ENCODE measurements at regions not wholly inside any gene's neighbourhood (a gene's known extent, or its start where the extent isn't known, plus 50 kb on each side); places are given as distances from the start of the nearest gene placed in this dataset.

DNA sequence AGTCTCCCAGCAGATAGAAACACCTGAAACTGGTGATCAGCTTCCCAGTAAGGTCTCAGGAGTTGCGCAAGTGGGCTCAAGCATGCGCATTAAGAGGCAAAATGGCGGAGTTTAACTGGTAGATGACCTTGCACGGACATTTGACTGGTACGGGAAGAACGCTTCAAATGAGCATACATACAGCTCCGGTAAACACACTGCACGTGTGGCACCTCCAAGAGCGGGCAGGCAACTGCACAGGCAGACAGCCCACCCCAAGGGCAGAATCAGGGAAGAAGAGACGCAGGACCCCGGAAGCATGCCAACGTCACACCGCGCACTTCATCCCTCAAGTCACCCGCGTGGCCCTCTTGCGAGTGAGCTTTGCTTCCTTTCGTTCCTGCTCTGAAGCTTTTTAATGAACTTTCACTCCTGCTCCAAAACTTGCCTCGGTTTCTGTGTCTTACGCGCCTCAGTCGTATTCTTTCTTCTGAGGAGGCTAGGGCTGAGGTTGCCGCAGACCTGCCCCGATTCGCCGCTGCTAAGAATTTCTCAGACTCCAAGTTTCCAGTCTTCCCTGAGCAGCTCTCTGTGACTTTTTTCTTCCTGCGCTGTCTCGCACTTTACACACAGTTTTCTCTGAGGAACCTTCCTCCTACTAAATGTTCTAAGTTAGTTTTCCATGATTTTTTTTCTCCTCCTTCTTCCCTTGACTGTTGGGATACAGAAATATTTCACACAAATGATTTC is 180.7 kb upstream of the ZFP42 start:
- TF ChIP-seq, protein P1, sequence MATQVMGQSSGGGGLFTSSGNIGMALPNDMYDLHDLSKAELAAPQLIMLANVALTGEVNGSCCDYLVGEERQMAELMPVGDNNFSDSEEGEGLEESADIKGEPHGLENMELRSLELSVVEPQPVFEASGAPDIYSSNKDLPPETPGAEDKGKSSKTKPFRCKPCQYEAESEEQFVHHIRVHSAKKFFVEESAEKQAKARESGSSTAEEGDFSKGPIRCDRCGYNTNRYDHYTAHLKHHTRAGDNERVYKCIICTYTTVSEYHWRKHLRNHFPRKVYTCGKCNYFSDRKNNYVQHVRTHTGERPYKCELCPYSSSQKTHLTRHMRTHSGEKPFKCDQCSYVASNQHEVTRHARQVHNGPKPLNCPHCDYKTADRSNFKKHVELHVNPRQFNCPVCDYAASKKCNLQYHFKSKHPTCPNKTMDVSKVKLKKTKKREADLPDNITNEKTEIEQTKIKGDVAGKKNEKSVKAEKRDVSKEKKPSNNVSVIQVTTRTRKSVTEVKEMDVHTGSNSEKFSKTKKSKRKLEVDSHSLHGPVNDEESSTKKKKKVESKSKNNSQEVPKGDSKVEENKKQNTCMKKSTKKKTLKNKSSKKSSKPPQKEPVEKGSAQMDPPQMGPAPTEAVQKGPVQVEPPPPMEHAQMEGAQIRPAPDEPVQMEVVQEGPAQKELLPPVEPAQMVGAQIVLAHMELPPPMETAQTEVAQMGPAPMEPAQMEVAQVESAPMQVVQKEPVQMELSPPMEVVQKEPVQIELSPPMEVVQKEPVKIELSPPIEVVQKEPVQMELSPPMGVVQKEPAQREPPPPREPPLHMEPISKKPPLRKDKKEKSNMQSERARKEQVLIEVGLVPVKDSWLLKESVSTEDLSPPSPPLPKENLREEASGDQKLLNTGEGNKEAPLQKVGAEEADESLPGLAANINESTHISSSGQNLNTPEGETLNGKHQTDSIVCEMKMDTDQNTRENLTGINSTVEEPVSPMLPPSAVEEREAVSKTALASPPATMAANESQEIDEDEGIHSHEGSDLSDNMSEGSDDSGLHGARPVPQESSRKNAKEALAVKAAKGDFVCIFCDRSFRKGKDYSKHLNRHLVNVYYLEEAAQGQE (IDR thresholded peaks at IDR 0.05; ENCODE audit: insufficient read depth in 1 of 2, low read depth in 2 of 2, low read length in 2 of 2) = no peak
- TF ChIP-seq POLR2AphosphoS5 (IDR thresholded peaks at IDR 0.05; ENCODE audit: low read depth, low read length) (no peak), FOXP2 (optimal IDR thresholded peaks at IDR 0.05; ENCODE audit: borderline replicate concordance, extremely low read depth, extremely low read length, insufficient read depth) (no peak), SIN3A (IDR thresholded peaks at IDR 0.05; ENCODE audit: borderline replicate concordance, insufficient read depth, low read length) (no peak), TAF1 (IDR thresholded peaks at IDR 0.05; ENCODE audit: borderline replicate concordance, insufficient read depth, low read length) (no peak)

DNA sequence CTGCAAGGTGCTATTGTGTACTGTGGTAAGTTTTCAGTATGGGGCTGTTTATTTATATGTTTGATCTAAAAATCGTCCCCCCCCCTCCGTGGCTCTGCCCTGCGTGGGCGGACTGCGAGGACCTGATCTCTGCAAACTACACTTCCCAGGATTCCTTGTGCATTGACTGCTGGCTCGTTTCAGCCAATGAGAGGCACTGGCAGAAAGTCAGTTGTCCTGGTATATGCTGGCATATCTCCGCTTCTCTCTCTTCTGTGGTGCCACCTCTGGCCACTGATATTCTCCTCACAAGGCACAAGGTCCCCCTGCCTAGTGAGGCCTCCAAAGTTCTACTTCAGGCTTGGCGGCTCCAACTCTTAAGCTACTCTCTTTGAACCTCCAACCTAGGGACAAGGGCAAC is 168.8 kb upstream of the ZFP42 start:
- TF ChIP-seq POLR2AphosphoS5 (IDR thresholded peaks at IDR 0.05; ENCODE audit: low read depth, low read length) = no peak
- TF ChIP-seq, protein P1 (IDR thresholded peaks at IDR 0.05; ENCODE audit: insufficient read depth in 1 of 2, low read depth in 2 of 2, low read length in 2 of 2) = no peak
- TF ChIP-seq SIN3A (IDR thresholded peaks at IDR 0.05; ENCODE audit: borderline replicate concordance, insufficient read depth, low read length) = no peak
- TF ChIP-seq FOXP2 (optimal IDR thresholded peaks at IDR 0.05; ENCODE audit: borderline replicate concordance, extremely low read depth, extremely low read length, insufficient read depth) = no peak
- TF ChIP-seq TAF1 (IDR thresholded peaks at IDR 0.05; ENCODE audit: borderline replicate concordance, insufficient read depth, low read length) = no peak

DNA sequence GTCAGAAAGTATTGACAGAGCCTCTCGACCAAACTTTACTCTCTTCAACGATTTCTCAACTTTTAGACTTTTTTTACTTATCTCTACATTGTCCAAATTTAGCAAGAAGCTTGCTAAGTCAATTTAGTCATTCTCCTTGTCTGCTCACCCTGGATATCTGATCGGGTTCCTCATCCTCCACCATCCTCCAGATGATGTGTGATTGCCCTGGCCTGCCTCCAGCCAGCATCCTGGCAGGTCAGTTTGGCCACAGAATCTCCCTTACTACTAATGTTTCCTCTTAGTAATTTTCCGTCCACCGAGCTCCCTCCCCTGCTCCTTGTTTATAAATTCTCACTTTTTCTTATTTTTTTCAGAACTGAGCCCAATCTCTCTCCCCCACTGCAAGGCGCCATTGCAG is 167.9 kb upstream of the ZFP42 start:
- TF ChIP-seq FOXP2 (optimal IDR thresholded peaks at IDR 0.05; ENCODE audit: borderline replicate concordance, extremely low read depth, extremely low read length, insufficient read depth) (no peak), TAF1 (IDR thresholded peaks at IDR 0.05; ENCODE audit: borderline replicate concordance, insufficient read depth, low read length) (no peak), POLR2AphosphoS5 (IDR thresholded peaks at IDR 0.05; ENCODE audit: low read depth, low read length) (no peak), SIN3A (IDR thresholded peaks at IDR 0.05; ENCODE audit: borderline replicate concordance, insufficient read depth, low read length) (no peak)
- TF ChIP-seq, protein P1 (IDR thresholded peaks at IDR 0.05; ENCODE audit: insufficient read depth in 1 of 2, low read depth in 2 of 2, low read length in 2 of 2) = no peak

DNA sequence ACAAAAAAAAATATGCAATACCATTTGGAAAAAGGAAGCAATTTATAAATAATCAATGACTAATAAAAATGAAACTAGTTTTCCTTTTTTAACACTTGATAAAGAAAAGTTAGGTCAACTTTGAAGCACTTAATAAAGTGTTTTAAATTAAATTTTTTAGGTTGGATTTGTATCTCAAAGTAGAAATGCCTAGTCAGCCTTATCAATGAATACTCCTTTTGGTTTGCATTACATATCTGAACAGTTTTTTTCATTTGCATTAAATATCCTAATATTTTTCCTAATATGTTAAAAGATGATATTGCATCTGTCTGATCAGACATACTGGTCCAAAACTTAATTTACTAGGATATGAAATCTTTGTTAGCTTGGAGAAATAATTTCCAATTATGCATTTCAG is 155.8 kb upstream of the ZFP42 start:
- TF ChIP-seq, protein P1 (IDR thresholded peaks at IDR 0.05; ENCODE audit: insufficient read depth in 1 of 2, low read depth in 2 of 2, low read length in 2 of 2) = no peak
- TF ChIP-seq TAF1 (IDR thresholded peaks at IDR 0.05; ENCODE audit: borderline replicate concordance, insufficient read depth, low read length) (no peak), SIN3A (IDR thresholded peaks at IDR 0.05; ENCODE audit: borderline replicate concordance, insufficient read depth, low read length) (no peak), FOXP2 (optimal IDR thresholded peaks at IDR 0.05; ENCODE audit: borderline replicate concordance, extremely low read depth, extremely low read length, insufficient read depth) (no peak), POLR2AphosphoS5 (IDR thresholded peaks at IDR 0.05; ENCODE audit: low read depth, low read length) (no peak)
